HG03457 (cell line): ENCODE measurements at regions not wholly inside any gene's neighbourhood (a gene's known extent, or its start where the extent isn't known, plus 50 kb on each side); places are given as distances from the start of the nearest gene placed in this dataset.
"Not testable (repeated sequence)": the region's sequence is repeated elsewhere in the genome, so short reads cannot be mapped to it uniquely, and the experiment has no call there.

Experiments used
- ATAC-seq: cut with Tn5 transposase; IDR thresholded peaks from one replicate; pipeline ENCODE4 v1.9.1; 2021; ENCODE audit warnings: moderate number of reproducible peaks; ENCODE audit not compliant: unreplicated experiment

- no peak for ATAC-seq
Observed at GRCh38 chr4:186775902-186776301, 52.2 kb upstream of the FAT1 start.

- ATAC-seq: no peak
Observed at GRCh38 chr4:186778134-186778533, 54.5 kb upstream of the FAT1 start.

- ATAC-seq: no peak
Observed at GRCh38 chr4:186780291-186781031, 56.8 kb upstream of the FAT1 start.

GRCh38 chr4:186781032-186781917, 57.6 kb upstream of the FAT1 start:
- ATAC-seq: no peak

- no peak for ATAC-seq
Observed at GRCh38 chr4:186782302-186782701, 58.6 kb upstream of the FAT1 start.

GRCh38 chr4:186787536-186787935, 63.9 kb upstream of the FAT1 start:
- no peak for ATAC-seq

GRCh38 chr4:186789651-186790050, 66.0 kb upstream of the FAT1 start:
- ATAC-seq: no peak

- ATAC-seq: no peak
Observed at GRCh38 chr4:186790630-186791029, 67.0 kb upstream of the FAT1 start.

- ATAC-seq: no peak
Observed at GRCh38 chr4:186792728-186793366, 69.2 kb upstream of the FAT1 start.

- ATAC-seq: no peak
Observed at GRCh38 chr4:186798951-186799659, 75.4 kb upstream of the FAT1 start.

- no peak for ATAC-seq
Observed at GRCh38 chr4:186805020-186805820, 81.6 kb upstream of the FAT1 start.

- ATAC-seq: not testable (repeated sequence)
Observed at GRCh38 chr4:186805917-186806316, 82.3 kb upstream of the FAT1 start.

GRCh38 chr4:186806679-186807421, 83.2 kb upstream of the FAT1 start:
- ATAC-seq: no peak

GRCh38 chr4:186807808-186808629, 84.4 kb upstream of the FAT1 start:
- ATAC-seq: no peak

- ATAC-seq: no peak
Observed at GRCh38 chr4:186808630-186809018, 85.0 kb upstream of the FAT1 start.

GRCh38 chr4:186809070-186809469, 85.4 kb upstream of the FAT1 start:
- ATAC-seq: no peak

GRCh38 chr4:186810613-186811150, 87.0 kb upstream of the FAT1 start:
- no peak for ATAC-seq

- no peak for ATAC-seq
Observed at GRCh38 chr4:186812592-186812991, 88.9 kb upstream of the FAT1 start.
